Gastrocnemius medialis (tissue), 4 donors: ENCODE measurements at regions not wholly inside any gene's neighbourhood (a gene's known extent, or its start where the extent isn't known, plus 50 kb on each side); places are given as distances from the start of the nearest gene placed in this dataset.

Experiments used
- ATAC-seq, 2 donors: fragments of 150-250 bp; one replicate each; pipeline ENCODE4 v1.9.1; 2016
- DNase-seq, 2 donors: peaks; one replicate each; pipeline ENCODE4 v3.0.0-alpha.2; 2019
- H3K27ac ChIP-seq, 4 donors: fragments of 200-600 bp; sonication (generic); 1 replicate in 1 of 4; 2 replicates in 3 of 4; pipeline ENCODE4 v1.5.1; 2016 to 2018; ENCODE audit warnings: mild to moderate bottlenecking in 2 of 4, moderate library complexity in 1 of 4
- H3K27me3 ChIP-seq, 3 donors: fragments of 200-600 bp; sonication (generic) in 2 of 3; 1 replicate in 1 of 3; 2 replicates in 2 of 3; pipeline versions ENCODE4 v1.5.1 to v1.6.0; 2016 to 2019; ENCODE audit warnings: mild to moderate bottlenecking in 1 of 3, moderate library complexity in 1 of 3
- H3K36me3 ChIP-seq, 2 donors: fragments of 200-600 bp; sonication (generic) in 1 of 2; one replicate each; pipeline ENCODE4 v1.5.1; 2017 to 2018
- H3K4me1 ChIP-seq, 2 donors: fragments of 200-600 bp; sonication (generic) in 1 of 2; one replicate each; pipeline ENCODE4 v1.5.1; 2016 to 2017; ENCODE audit warnings: mild to moderate bottlenecking in 2 of 2
- H3K4me3 ChIP-seq, 4 donors: fragments of 200-600 bp; sonication (generic) in 3 of 4; 1 replicate in 1 of 4; 2 replicates in 3 of 4; pipeline ENCODE4 v1.5.1; 2016 to 2019; ENCODE audit warnings: mild to moderate bottlenecking in 2 of 4
- H3K9me3 ChIP-seq, 3 donors: fragments of 200-600 bp; sonication (generic) in 2 of 3; 1 replicate in 1 of 3; 2 replicates in 2 of 3; pipeline ENCODE4 v1.5.1; 2016 to 2019
- CTCF ChIP-seq, 5 experiments: fragments of 450-650 bp in 3 of 5; fragments of 200-600 bp in 2 of 5; sonication (generic) in 2 of 5; IDR thresholded peaks in 4 of 5; conservative IDR thresholded peaks in 1 of 5; 1 replicate in 4 of 5; 2 replicates in 1 of 5; pipeline ENCODE4 v1.5.1; 2016 to 2019; ENCODE audit warnings: antibody characterized with exemption in 5 of 5, mild to moderate bottlenecking in 3 of 5, moderate library complexity in 3 of 5
- POLR2A ChIP-seq, 2 donors: fragments of 450-650 bp; IDR thresholded peaks; one replicate each; pipeline ENCODE4 v1.6.1; 2017; ENCODE audit warnings: antibody characterized with exemption in 2 of 2, mild to moderate bottlenecking in 2 of 2, moderate library complexity in 2 of 2
- in situ Hi-C, 4 donors: fragments of 200-750 bp; cut with MboI; loops; one replicate each; pipeline versions ENCODE4 v1.15.0 to v1.8.0; 2017; ENCODE audit warnings: low sequenced_read_pairs in 4 of 4
- intact Hi-C: fragments of 100-400 bp; cut with DNase I; formaldehyde crosslinking; loops from one replicate; pipeline ENCODE4 v1.15.1; 2023; ENCODE audit warnings: low total_unique reads

- Histone ChIP-seq H3K4me1 (no peaks in the 10 kb centered on the region), H3K36me3 (no peaks in the 10 kb centered on the region), H3K27me3 (no peaks in the 10 kb centered on the region), H3K9me3 (no peaks in the 10 kb centered on the region), H3K27ac (no peak overlapping the region), H3K4me3 (no peak overlapping the region)
- no peak for ATAC-seq
- intact Hi-C loops (loop anchor here (5.0 kb wide), 1 partner anchor 597 kb away; no protein-coding TSS in a partner anchor), in situ Hi-C loops (loop anchor here in 3 of 4 donors (25.0 kb wide), 1 partner anchor 597 kb away; no protein-coding TSS in a partner anchor)
- no peak for TF ChIP-seq POLR2A (IDR thresholded peaks at IDR 0.05)
- TF ChIP-seq CTCF (IDR thresholded peaks at IDR 0.05 in 4 of 5, conservative IDR thresholded peaks at IDR 0.05 in 1 of 5): no peak
- no peak for DNase-seq
Measured at GRCh38 chr9:100715100-100715380, 137.2 kb downstream of the CAVIN4 start.

GRCh38 chr9:100718717-100719116 is 140.8 kb downstream of the CAVIN4 start:
- no peaks in the 10 kb centered on the region for H3K36me3 ChIP-seq
- H3K27ac ChIP-seq: no peak overlapping the region
- intact Hi-C loops (loop anchor here (5.0 kb wide), 1 partner anchor 594 kb away; no protein-coding TSS in a partner anchor), in situ Hi-C loops (loop anchor here in 3 of 4 donors (25.0 kb wide), 1 partner anchor 594 kb away; no protein-coding TSS in a partner anchor)
- no peaks in the 10 kb centered on the region for H3K9me3 ChIP-seq
- TF ChIP-seq POLR2A (IDR thresholded peaks at IDR 0.05) (no peak), CTCF (IDR thresholded peaks at IDR 0.05 in 4 of 5, conservative IDR thresholded peaks at IDR 0.05 in 1 of 5) (no peak)
- no peak for ATAC-seq
- no peaks in the 10 kb centered on the region for H3K4me1 ChIP-seq
- H3K4me3 ChIP-seq: no peak overlapping the region
- H3K27me3 ChIP-seq: no peaks in the 10 kb centered on the region
- no peak for DNase-seq

GRCh38 chr9:100720922-100721321 is 143.0 kb downstream of the CAVIN4 start:
- Histone ChIP-seq H3K27ac (no peak overlapping the region), H3K4me3 (no peak overlapping the region), H3K9me3 (no peaks in the 10 kb centered on the region), H3K36me3 (no peaks in the 10 kb centered on the region), H3K27me3 (no peaks in the 10 kb centered on the region), H3K4me1 (no peaks in the 10 kb centered on the region)
- intact Hi-C loops (no loop called here), in situ Hi-C loops (loop anchor here in 3 of 4 donors (25.0 kb wide), 1 partner anchor 591 kb away; no protein-coding TSS in a partner anchor)
- no peak for ATAC-seq
- no peak for DNase-seq
- no peak for TF ChIP-seq POLR2A (IDR thresholded peaks at IDR 0.05)
- no peak for TF ChIP-seq CTCF (IDR thresholded peaks at IDR 0.05 in 4 of 5, conservative IDR thresholded peaks at IDR 0.05 in 1 of 5)

GRCh38 chr9:100724886-100725285 is 147.0 kb downstream of the CAVIN4 start:
- Histone ChIP-seq H3K4me3 (no peak overlapping the region), H3K4me1 (no peaks in the 10 kb centered on the region), H3K36me3 (no peaks in the 10 kb centered on the region), H3K9me3 (no peaks in the 10 kb centered on the region), H3K27ac (no peak overlapping the region), H3K27me3 (no peaks in the 10 kb centered on the region)
- TF ChIP-seq POLR2A (IDR thresholded peaks at IDR 0.05) (no peak), CTCF (IDR thresholded peaks at IDR 0.05 in 4 of 5, conservative IDR thresholded peaks at IDR 0.05 in 1 of 5) (no peak)
- ATAC-seq (no peak), DNase-seq (no peak)
- in situ Hi-C loops (loop anchor here in 3 of 4 donors (25.0 kb wide), 1 partner anchor 587 kb away; no protein-coding TSS in a partner anchor), intact Hi-C loops (no loop called here)

- intact Hi-C loops (no loop called here), in situ Hi-C loops (no loop called here)
- Histone ChIP-seq H3K4me3 (no peak overlapping the region), H3K9me3 (no peaks in the 10 kb centered on the region), H3K27me3 (no peaks in the 10 kb centered on the region), H3K27ac (no peak overlapping the region), H3K4me1 (no peaks in the 10 kb centered on the region), H3K36me3 (no peaks in the 10 kb centered on the region)
- ATAC-seq: no peak
- no peak for DNase-seq
- no peak for TF ChIP-seq CTCF (IDR thresholded peaks at IDR 0.05 in 4 of 5, conservative IDR thresholded peaks at IDR 0.05 in 1 of 5)
- no peak for TF ChIP-seq POLR2A (IDR thresholded peaks at IDR 0.05)
Measured at GRCh38 chr9:100725371-100725770, 147.5 kb downstream of the CAVIN4 start.
